ENCODE measurements at regions not wholly inside any gene's neighbourhood (a gene's known extent, or its start where the extent isn't known, plus 50 kb on each side); places are given as distances from the start of the nearest gene placed in this dataset.

DNA sequence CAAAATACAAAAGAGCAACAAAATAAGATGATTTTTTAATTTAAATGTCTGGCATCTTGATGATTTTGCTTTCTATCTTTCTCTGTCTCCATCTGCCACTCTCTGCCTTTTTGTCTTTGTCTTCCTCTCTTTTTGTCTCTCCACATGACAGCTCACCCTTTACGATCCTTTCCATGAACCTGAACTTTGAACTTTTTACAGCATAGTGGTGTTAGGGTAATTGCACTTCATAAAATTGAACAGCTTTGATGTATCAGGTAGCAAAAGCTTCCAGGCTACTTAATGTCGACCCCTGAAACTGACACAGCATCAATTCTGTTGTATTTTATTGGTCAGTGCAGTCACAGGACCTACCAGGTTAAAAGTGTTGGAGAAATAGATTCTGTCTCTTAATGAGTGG is 1517.0 kb downstream of the ADGRL3 start:
- Histone ChIP-seq H2BK15ac (ENCODE audit: low read depth, low read length) (no peak overlapping the region), H4K5ac (ENCODE audit: low read depth, low read length) (no peak overlapping the region), H4K20me1 (ENCODE audit: insufficient read depth, low read length) (no peaks in the 10 kb centered on the region), H3K9ac (ENCODE audit: low read depth, low read length) (no peak overlapping the region), H3K79me1 (ENCODE audit: low read depth in 1 of 2, low read length in 2 of 2) (no peaks in the 10 kb centered on the region), H3K9me3 (ENCODE audit: control insufficient read depth, insufficient read depth, low read length) (no peaks in the 10 kb centered on the region), H3K4ac (ENCODE audit: low read depth, low read length) (no peak overlapping the region), H3K36me3 (ENCODE audit: control insufficient read depth, insufficient read depth, low read length) (no peaks in the 10 kb centered on the region), H4K8ac (ENCODE audit: low read depth in 2 of 2, low read length in 2 of 2) (no peak overlapping the region), H2BK120ac (ENCODE audit: low read depth, low read length) (no peak overlapping the region), H2AK5ac (ENCODE audit: low read depth, low read length) (no peak overlapping the region), H2AFZ (replicated peaks; ENCODE audit: low read length, poor library complexity) (no peak overlapping the region), H3K23ac (ENCODE audit: low read depth, low read length) (no peak overlapping the region), H2BK20ac (ENCODE audit: low read depth, low read length) (no peak overlapping the region), H4K91ac (ENCODE audit: insufficient read depth, low read depth, low read length) (no peak overlapping the region), H3K14ac (replicated peaks; ENCODE audit: low read depth, low read length) (no peak overlapping the region), H3K4me1 (ENCODE audit: control insufficient read depth, insufficient read depth, low read length) (no peaks in the 10 kb centered on the region), H3K56ac (ENCODE audit: extremely low read depth, insufficient read depth, low read length) (no peak overlapping the region), H3K4me3 (ENCODE audit: insufficient read depth, low read depth, low read length) (no peak overlapping the region), H3K18ac (ENCODE audit: low read depth, low read length) (no peak overlapping the region), H3K4me2 (ENCODE audit: low read depth, low read length) (no peak overlapping the region), H3K27me3 (ENCODE audit: control insufficient read depth, insufficient read depth, low read length) (no peaks in the 10 kb centered on the region), H3K27ac (ENCODE audit: insufficient read depth, low read length) (no peak overlapping the region), H3K9me1 (ENCODE audit: insufficient read depth, low read length) (no peaks in the 10 kb centered on the region), H2AK9ac (replicated peaks; ENCODE audit: low read depth, low read length, poor library complexity) (no peak overlapping the region), H2BK5ac (ENCODE audit: low read depth, low read length, poor library complexity, severe bottlenecking) (no peak overlapping the region)
- ATAC-seq (ENCODE audit: low read depth): no peak
- no CpG with 5 or more reads among the region's 2 CpGs for WGBS, 2 experiments (ENCODE audit: extremely low coverage in 2 of 2, insufficient read length in 1 of 2)
- ChIA-PET CTCF (no interaction called here), POLR2A (ENCODE audit: unreplicated experiment) (no interaction called here)
- in situ Hi-C loops (cut with MboI; ENCODE audit: low sequenced_read_pairs): no loop called here
- BruUV-seq (replicated peaks): no TSS peak
- intact Hi-C loops (cut with micrococcal nuclease): no loop called here
- DNase-seq: no peak
- dilution Hi-C loops (cut with HindIII; ENCODE audit: low sequenced_read_pairs, unreplicated experiment): no loop called here
- no peak for TF ChIP-seq CHD1 (IDR thresholded peaks at IDR 0.05; ENCODE audit: low read depth, low read length)

Data from IMR-90 (cell line).